ENCODE measurements at regions not wholly inside any gene's neighbourhood (a gene's known extent, or its start where the extent isn't known, plus 50 kb on each side); places are given as distances from the start of the nearest gene placed in this dataset.

DNA sequence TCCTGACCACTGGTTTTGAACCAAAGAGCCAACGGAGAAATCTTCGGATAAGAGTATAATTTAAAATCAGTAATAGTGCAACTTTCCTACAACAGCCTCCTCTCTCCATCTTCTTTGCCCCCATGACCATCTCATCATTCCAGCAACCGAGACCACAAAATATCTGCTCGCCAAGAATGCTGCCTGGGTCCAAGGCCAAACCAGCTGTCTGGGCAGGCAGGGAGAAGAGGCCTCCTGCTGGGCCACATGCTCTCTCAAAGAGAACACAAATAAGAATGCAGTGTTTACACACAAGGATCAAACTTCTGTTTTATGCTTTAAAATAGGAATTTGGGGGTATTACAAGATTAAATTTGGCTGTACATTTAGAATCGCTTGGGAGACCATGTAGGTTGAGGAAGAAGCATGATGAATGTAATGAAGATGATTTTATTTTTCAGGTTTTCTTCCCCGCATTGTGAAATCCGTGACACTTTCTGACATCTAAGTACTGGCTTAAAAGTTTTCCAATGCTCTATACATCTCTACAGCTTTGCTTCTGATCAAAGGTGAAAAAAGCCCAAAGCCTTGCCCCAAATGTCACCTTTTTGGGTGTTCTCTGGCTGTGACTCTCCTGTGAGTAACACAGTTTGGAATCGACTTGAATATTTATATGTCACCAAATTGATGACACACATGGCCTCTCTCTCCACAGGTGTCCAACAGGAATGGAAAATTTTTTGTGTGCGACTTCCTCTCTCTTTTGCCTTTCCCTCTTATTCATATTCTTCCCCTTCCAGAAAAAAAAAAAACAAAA is 79.4 kb upstream of the PROKR2 start:
- TF ChIP-seq, protein P1, sequence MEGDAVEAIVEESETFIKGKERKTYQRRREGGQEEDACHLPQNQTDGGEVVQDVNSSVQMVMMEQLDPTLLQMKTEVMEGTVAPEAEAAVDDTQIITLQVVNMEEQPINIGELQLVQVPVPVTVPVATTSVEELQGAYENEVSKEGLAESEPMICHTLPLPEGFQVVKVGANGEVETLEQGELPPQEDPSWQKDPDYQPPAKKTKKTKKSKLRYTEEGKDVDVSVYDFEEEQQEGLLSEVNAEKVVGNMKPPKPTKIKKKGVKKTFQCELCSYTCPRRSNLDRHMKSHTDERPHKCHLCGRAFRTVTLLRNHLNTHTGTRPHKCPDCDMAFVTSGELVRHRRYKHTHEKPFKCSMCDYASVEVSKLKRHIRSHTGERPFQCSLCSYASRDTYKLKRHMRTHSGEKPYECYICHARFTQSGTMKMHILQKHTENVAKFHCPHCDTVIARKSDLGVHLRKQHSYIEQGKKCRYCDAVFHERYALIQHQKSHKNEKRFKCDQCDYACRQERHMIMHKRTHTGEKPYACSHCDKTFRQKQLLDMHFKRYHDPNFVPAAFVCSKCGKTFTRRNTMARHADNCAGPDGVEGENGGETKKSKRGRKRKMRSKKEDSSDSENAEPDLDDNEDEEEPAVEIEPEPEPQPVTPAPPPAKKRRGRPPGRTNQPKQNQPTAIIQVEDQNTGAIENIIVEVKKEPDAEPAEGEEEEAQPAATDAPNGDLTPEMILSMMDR (IDR thresholded peaks at IDR 0.05) = no peak
- TF ChIP-seq EZH2 (IDR thresholded peaks at IDR 0.05; ENCODE audit: borderline replicate concordance, insufficient read depth, low read depth, low read length, poor library complexity, severe bottlenecking) = no peak
